Kidney tubule cell (primary cell): ENCODE measurements at regions not wholly inside any gene's neighbourhood (a gene's known extent, or its start where the extent isn't known, plus 50 kb on each side); places are given as distances from the start of the nearest gene placed in this dataset.

Experiments used
- DNase-seq: peaks from one replicate; pipeline ENCODE4 v3.0.0-alpha.2; 2018; ENCODE audit warnings: low spot score

DNA sequence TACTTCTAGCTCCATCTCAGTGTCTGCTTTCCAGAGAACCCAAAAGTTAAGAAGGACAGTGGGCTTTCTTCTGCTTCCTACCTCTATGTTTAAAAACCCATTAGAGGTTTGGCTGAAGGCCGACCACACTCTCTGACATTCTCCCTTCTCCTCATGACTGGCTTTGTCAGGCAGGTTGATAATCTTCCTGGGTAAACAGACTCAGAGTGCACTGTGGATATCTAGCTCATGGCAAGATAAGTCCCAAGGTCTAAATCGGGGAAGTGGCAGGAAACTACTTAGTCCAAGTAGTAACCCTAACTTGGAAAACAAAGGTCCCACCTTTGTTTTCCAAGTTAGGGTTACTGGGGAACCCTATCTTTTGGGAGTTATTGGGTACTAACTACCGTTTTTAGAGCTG, 161.9 kb upstream of the SPAG17 start:
- no peak for DNase-seq

DNA sequence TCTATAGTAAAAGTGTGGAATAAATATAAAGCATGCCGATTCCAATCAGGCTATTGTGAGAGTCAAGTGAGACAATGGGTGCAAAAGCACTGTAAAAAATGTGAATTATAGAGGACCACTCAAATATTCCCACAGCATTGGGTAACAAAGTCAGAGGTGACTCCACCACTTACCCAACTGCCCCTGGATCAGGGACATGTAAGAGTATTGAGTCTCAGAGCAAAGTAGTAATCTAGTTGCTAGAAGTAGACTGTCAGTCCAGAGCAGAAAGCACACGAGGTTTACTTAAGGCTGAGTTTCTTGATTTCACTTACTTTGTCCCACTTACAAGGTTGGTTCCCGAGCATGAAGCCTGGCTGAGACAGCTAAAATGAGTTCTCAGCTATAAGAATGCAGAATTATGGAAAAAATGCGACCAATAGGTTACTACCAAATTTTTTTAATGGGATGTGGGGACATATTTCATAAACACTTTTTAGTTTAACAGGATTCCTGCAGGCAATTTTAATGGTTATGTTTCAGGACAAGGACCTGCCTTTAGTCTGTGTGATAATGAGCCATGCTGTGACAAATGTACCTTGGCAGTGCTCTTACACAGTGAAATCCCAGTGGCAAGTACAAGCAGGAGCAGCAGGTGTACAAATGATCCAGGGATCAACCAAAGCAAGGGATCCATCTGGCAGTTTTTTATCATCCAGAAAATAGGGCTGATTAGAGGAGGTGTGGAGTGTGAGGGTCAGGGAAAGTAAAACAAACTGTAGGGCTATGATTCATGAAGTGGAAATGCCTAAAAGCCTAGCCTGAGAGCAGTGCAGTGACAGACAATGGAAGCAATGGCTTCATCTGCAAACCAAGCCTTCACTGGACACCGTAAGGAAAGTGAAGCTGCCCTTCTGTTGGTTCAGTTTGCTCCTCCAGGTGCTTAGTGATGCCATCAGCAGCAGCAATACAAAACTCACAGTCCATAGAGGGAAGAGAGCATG, 156.2 kb upstream of the SPAG17 start:
- DNase-seq, result peak; percentile 20

DNA sequence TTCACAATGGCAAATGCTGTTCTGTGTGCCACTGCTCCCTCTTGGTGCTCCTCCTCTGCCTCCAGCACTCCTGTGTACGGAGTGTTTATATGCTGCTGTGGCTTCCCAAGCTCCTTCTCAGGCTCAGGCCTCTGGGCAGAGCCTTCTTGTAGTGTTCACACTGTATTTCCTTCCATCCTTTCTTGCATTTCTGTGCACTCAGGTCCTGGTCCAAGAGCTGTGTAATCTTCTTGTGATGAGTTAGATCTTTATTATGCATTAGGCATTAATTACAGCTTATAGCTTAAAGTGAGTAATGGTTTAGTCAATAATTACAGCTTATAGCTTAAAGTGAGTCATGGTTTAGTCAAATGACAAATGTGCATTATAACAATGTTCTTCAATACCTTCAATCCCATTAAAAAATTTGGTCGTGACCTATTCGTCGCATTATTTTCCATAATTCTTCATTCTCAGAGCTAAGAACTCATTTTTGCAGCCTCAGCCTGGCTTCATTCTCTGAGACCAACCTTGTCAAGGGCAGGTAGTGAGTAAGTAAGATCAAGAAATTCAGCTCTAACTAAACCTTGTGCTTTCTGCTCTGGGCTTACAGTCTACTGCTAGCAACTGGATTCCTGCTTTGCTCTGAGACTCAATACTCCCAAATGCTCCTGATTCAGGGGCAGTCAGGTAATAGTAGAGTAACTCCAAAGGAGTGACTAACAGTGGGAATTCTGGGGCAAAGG, 154.5 kb upstream of the SPAG17 start:
- DNase-seq, result no peak

DNA sequence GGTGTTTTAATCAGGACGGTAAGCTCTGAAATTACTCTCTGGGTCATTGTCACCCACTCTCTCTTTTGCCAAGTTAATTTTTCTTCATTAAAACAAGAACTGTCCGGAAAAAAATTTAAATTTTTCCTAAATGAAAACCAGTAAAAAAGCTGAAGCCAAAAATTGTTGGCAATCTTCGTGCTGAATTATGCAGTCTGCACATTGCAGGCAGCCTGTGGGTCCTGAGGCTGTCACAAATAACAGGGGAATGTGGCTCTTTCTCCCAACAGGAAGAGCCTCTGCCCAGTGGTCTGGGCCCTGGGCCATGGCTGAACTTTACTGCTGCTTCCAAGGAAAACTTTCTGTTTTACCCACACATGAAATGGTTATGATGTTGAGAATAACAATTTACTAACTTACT, 153.9 kb upstream of the SPAG17 start:
- no peak for DNase-seq

DNA sequence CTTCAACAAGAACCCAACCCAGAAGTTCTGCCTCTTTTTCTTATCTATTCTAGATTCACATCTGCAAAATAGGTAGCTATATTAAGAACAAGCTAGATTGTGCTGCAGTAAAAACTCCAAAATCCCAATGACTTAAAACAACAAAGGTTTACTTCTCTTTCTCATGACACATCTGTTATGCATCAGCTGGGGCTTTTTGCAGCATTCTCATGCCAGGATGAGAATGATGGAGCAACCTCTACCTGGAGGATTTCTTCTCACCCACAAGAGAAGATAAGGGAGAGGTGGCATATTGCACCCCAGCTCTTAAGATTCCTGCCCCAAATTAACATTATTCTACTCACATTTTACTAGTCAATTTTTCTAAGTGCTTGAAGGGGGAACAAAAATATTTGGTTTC, 152.3 kb upstream of the SPAG17 start:
- peak; percentile 25 for DNase-seq

DNA sequence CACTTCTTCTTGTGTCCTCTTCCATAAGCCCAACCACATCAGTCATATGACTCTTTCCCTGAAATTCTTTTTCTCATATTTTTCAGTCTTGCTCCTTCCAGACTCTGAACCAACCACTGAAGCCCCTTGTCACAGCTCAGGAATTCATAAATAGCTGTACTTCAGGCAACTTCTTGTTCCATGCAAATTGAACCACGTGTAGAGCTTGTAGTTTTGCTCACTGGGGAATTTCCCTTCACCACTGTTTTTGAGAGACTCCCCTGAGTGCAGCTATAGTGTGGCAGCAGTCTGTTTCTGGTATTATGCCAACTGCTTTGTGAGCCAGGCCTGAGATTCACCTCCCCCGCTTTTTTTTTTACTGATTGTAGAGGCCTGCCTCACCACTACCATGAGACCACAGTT, 150.3 kb upstream of the SPAG17 start:
- peak; percentile 95 for DNase-seq

DNA sequence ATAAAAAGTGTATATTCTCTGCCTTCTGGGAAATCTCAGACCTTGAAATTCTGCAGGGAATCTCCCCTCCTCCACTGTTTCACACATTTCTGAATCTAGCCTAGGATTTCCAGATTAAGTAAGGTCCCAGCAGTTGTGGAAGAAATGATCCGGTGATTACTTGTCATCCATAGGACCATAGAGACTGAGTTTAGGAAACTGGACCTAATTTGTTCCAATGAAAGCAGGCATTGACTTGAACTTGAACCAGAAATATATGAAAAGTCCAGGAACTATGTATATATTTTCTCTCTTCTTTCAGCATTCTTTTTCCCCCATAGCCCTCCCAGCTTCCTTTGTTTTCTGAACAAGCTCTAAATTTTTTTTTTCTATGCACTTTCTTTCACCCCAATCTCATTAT, 149.5 kb upstream of the SPAG17 start:
- DNase-seq, result no peak

DNA sequence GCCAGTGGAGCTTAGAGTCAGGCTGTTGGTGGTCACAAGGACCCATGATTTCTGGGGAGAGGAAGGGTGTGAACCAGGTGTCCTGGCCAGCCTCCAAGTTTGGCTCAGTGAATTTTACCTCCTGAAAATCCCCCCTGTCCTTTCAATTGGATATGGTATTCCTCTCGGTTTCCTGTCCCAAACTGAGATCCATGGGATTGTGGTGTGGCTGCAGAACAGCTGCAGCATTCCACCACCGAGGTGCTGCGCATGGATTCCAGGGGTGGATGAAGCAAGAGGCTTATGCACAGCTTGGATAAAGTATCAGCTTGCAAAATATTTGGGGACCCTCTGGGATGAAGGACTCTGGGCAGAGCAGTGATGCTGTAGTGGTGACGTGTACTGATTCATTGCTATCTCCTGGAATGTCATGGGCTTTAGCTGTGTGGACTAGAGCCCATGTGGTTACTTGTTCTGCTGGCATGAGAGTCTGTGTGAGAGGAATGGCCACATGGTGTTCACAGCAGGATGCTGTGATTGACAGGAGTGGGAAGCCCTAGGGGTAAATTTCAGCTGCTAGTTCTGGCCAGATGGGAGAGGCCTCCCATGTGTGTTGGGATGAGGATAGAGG, 148.7 kb upstream of the SPAG17 start:
- no peak for DNase-seq

DNA sequence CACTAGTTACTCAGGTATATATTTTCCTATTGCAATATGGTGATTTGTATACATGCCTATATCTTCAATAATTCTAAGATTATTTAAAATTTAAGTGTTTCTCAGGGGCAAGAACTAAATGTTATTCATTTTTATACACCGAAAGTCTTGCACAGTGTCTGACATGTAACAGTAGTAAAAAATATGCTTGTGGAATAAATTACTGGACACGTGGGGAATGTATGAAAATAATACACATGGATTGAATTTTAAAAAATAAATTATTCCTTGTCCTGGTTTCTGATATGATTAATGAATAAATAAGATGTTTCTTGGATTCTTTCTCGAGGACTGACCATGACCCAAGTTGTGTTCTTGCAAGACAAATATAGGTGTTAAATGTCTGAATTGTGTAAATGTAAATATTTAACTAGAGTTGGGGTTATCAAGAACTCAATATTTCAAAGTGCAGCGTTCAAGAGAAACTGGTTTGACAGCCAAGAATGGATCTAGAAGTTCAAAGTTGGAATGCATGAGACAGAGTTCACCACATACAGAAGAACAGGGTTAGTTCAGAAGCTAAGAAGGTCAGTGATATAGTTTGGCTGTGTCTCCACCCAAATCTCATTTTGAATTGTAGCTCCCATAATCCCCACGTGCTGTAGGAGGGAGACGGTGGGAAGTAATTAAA, 142.1 kb upstream of the SPAG17 start:
- DNase-seq, result no peak

DNA sequence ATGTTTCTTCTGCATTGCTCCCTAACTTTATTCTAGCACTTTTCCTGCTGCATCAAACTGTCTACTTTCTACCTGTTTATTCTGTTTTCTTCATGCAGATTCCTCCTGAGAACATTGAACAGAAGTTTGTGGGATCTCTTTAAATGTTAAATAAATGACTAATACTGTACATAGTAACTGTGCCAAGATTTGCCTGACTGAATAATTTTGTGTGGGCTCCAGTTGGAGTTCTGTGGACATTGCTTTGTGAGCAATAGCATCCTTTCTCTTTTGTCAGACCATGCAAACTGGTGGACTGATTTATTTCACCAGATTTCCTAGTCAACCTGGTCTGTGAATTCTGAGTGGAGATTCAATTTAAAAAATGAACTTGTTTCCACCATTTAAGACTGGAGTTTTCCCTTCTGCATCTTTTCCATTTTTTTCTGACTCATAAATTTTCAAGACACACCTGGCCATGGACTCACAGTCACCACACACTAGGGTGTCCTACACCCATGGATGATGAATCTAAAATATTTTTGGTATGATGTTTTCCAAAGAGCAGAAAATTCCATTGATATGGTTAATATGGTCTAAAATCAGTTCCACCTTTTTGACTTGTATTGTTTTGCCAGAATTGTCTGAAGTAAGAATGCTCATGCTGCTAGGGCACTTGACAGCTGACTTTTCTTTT, 140.7 kb upstream of the SPAG17 start:
- DNase-seq, result peak; percentile 66

DNA sequence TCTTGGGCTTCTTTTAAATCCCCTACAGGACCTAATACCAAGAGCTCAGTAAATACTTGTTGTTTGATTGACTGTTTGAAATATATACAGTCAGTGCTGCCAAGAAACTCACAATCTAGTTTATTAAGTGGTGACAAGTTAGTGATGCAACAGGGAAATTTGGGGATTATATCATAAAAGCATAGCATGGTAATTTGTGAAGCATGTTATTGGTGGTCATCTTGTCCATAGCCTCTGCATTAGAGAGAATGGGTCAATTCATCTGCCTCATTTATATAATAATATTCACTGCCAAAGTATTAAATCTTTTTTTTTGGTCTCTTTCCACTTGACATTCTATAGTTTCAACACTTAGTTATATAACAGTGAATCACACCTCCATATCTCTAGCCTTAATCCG, 138.2 kb upstream of the SPAG17 start:
- no peak for DNase-seq

DNA sequence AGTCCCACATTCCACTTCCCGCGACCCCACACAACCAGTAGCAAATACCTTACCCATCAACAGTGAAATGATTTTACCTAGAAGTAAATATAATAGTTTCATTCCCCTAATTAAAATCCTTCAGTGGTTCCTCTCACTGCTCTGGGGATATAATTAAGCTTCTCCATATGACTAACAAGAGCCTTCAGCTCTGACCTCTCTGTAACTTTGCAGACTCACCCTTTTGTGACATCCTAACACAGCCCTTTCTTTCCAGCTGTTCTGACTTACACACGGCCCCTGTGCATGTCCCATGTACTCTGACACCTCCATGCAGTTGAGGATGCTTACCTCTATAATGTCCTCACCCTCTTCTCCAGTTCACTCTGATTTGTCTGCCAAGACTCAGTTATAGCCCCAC, 137.3 kb upstream of the SPAG17 start:
- DNase-seq, result peak; percentile 10

DNA sequence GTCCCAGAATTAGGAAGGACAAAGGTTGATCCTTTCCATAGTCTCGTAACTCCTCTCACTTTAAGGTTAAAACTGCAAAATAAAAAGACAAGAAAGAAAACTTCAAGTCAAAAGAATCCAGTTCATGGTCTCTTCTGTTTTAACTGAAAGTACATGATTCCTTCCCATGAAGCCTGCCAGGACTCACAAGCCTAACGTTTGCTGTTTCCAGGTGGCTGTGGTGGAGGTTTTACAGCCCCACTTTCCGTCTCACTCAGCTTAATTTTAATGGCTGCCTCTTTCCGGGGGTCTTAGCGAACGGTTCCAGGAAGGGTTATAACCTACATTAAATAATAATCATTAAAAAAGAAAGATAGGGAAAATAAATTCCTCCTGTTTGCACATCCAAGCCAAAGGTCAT, 136.8 kb upstream of the SPAG17 start:
- DNase-seq, result no peak

DNA sequence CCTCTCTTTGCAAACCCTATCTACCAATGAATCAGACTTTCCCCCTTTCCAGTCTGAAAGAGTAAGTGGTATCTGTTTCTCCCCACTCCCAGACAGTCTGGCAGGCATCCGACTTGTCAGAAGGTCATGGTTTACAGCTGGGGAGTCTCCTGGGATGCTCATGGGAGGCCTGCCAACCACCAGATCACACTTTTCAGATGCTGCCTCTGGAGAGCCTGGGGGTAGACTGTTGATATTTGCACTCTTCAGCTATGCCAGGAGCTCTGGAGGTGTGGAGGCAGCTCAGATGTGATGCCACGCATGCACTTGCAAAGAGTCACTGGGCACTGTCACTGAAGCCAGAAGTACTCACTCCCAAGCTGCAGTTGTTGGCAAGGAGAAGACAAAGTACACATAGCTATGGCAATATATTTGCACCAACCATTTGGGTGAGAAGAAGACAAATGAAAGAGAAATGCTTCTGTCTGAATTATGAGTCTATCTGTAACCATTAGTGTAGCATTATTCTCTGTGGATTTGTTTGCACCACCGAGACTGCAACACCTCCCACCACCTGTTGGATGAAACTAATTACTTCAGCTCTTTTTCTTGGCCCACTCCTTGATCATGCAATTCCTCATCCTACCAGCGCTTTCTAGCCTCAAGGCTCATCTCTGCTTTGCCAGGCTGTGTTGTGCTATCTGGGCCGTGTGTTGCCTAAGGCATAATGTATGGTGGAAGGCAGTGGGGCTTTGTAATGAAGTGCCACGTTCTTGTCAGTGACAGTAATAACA, 133.0 kb upstream of the SPAG17 start:
- DNase-seq, result peak; percentile 12

DNA sequence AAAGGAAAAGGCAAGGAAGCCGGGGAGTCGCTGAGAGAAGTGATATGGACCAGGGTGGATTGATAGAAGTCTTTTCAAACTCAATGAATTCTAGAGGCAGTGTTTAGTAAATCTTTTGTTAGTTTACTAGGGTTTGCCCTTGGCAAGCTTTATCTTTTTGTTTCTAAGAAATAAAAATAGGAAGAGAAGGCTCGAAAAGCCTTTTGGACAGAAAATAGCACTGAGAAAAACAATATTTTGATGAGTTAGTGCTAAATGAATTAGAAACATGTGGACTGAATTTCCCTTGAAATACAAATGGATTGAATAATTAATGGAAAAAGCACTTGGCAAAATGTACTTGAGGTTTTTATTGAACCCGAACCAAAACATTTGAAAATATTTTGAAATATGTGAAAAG, 121.8 kb upstream of the SPAG17 start:
- no peak for DNase-seq

DNA sequence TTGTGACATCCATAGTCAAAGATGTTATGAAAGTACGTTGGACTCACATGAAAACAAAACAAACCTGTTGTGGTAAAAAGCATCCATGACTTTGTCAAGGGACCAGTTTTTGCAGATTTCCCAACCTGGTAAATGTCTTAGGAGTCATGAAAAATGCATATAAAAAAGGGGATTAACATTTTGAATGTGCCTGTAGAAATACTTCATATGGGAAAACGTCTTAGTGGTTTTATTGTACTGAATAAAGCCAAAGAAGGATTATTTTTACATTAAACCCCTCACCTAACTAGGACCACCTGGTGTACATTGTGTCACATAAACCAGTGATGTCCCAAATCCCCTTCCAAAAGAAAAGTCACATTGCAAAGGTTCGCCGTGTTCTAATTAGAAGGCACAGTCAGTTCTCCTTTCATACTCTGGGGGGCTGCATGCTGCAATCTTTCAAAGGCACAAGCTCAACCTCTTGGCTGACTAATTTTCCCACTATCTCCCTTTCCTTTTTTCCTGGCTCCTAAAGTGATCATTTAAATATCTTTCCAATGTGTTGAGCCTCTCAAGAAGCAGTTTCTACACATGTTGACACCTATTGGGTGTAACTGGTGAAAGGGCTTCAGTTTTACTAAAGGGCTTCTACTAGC, 119.8 kb upstream of the SPAG17 start:
- peak; percentile 32 for DNase-seq

DNA sequence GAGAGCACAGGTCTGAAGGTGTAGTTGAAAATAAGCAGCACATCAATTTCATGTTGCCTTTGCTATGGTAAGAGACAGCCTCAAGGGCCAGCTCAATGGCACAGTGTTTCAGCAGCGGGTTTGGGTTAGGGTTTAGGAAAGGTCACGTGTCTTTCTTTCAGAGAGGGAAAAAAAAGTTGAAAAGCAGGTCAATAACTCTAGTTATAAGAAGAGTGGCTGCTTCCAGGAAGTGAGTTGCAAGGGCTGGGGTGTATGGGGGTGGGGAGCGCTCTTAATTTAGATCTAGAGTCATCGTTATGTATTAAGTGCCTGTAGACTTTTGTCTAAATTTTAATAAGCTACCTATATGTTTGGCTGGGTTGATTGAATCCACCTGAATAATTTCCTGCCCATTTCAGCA, 118.5 kb upstream of the SPAG17 start:
- no peak for DNase-seq

DNA sequence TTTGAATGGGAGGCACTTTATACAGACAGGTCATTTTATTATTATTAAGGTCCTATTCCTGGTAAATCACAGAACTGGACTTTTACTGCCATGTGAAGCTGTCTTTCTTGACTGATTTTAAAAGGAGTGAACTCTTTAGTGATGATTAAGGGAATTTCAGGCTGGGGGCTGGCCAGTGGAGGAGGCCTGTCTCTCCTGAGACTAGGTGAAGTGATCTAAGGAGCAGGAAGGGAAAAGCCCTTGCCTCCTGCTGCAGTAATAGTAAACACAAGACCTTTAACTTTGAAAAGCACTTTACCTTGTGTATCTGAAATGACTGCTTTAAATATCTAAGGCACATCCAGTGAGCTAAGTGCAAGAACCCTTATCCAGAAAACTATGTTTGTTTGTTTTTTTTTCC, 118.0 kb upstream of the SPAG17 start:
- peak; percentile 8 for DNase-seq

DNA sequence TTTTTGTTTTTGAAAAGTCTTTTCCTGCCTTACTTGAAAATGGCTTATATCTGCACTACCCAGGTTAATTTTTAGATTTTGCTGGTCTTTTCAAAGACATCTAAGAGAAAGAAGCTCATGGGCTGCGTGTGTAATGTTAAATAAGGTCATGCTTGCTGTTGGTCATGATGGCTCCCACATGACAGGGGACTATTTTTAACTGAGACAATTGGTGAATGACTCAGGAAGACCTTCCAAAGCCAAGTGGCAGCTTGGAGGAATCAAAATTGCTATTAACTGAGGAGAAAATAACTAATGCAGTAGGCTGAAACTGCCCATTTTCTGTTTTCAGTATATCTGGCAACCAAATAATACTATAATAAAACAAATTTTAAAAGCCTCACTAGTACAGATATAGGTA, 117.1 kb upstream of the SPAG17 start:
- DNase-seq, result peak; percentile 16

DNA sequence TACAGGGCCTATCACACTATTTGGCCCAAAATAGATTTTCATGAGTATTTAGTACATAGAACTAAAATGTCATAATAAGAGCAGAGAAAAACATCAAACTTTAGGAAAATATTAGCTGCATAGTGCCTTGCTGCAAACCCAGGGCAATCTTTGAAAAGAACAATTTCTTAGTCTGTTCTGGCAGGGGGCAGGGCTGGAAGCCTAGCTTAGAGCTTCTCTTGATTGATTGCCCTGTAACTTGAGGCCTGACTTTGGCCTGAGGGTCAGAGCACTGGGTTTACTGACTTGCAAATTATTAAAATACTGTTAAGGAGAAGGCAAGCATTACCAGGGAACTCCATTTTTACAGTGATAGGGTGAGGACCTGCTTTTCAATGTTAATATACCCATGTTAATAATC, 115.8 kb upstream of the SPAG17 start:
- no peak for DNase-seq

DNA sequence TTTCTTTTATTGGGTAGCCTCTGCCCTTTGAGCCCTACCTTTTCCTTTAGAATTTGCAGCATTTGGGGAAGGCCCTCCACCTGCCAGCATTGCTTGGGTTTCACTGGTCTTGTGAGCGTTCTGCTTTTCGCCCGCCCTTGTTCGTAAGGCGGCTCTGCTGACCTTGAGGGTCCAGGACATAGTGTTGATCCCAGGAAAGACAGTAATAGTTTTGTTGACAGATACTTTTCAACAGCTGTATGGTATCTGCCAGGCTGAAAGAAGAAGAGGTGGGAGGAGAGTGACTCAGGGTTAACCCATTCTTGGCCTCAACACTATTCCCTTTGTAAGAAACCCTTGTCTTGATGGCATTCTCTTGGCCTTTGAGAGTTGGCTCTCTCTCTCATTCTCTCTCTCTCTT, 113.4 kb upstream of the SPAG17 start:
- no peak for DNase-seq
